Sigmoid colon (tissue), 4 donors: ENCODE measurements at regions not wholly inside any gene's neighbourhood (a gene's known extent, or its start where the extent isn't known, plus 50 kb on each side); places are given as distances from the start of the nearest gene placed in this dataset.

ENCODE experiments used
- CTCF ChIP-seq, 4 experiments: fragments of 450-650 bp in 3 of 4; fragments of 200-600 bp in 1 of 4; IDR thresholded peaks; one replicate each; pipeline ENCODE4 v1.5.1; 2016 to 2019; ENCODE audit warnings: antibody characterized with exemption in 4 of 4, mild to moderate bottlenecking in 3 of 4, moderate library complexity in 2 of 4
- POLR2A ChIP-seq, 2 donors: fragments of 450-650 bp; IDR thresholded peaks; one replicate each; pipeline ENCODE4 v1.6.1; 2016; ENCODE audit warnings: antibody characterized with exemption in 2 of 2, mild to moderate bottlenecking in 2 of 2, moderate library complexity in 2 of 2
- POLR2AphosphoS5 ChIP-seq, 4 donors: sonication (generic); formaldehyde crosslinking; IDR thresholded peaks; one replicate each; pipeline ENCODE4 v1.6.1; 2017; ENCODE audit warnings: antibody characterized with exemption in 4 of 4

GRCh38 chr14:97178781-97179180 lies 381.6 kb downstream of the VRK1 start:
- TF ChIP-seq CTCF (IDR thresholded peaks at IDR 0.05) (no peak), POLR2A (IDR thresholded peaks at IDR 0.05) (no peak), POLR2AphosphoS5 (IDR thresholded peaks at IDR 0.05) (no peak)
